Right lobe of liver (tissue), 6 donors: ENCODE measurements at regions not wholly inside any gene's neighbourhood (a gene's known extent, or its start where the extent isn't known, plus 50 kb on each side); places are given as distances from the start of the nearest gene placed in this dataset.

Experiments used
- ATAC-seq, 4 donors: fragments of 200-7000 bp; cut with Tn5 transposase; one replicate each; pipeline ENCODE4 v1.9.1; 2020; ENCODE audit warnings: mild to moderate bottlenecking in 4 of 4, moderate library complexity in 4 of 4
- DNase-seq, 3 donors: peaks; one replicate each; pipeline ENCODE4 v3.0.0-alpha.2; 2020
- H3K27ac ChIP-seq, 3 donors: fragments of 200-600 bp; one replicate each; pipeline ENCODE4 v1.8.0; 2022
- H3K27me3 ChIP-seq, 2 donors: fragments of 200-600 bp; one replicate each; pipeline ENCODE4 v1.8.0; 2022
- H3K36me3 ChIP-seq, 4 donors: fragments of 200-600 bp; sonication (generic) in 1 of 4; one replicate each; pipeline versions ENCODE4 v1.5.1 to v1.8.0; 2017 to 2022; ENCODE audit warnings: control low read depth in 1 of 4
- H3K4me1 ChIP-seq, 4 donors: fragments of 200-600 bp; sonication (generic) in 1 of 4; one replicate each; pipeline versions ENCODE4 v1.5.1 to v1.8.0; 2017 to 2022; ENCODE audit warnings: control low read depth in 1 of 4
- H3K4me3 ChIP-seq, 3 donors: fragments of 200-600 bp; one replicate each; pipeline ENCODE4 v1.8.0; 2022
- H3K9me3 ChIP-seq, 4 donors: fragments of 200-600 bp; sonication (generic) in 1 of 4; one replicate each; pipeline versions ENCODE4 v1.5.1 to v1.8.0; 2017 to 2022; ENCODE audit warnings: control low read depth in 1 of 4
- POLR2A ChIP-seq: fragments of 450-650 bp; IDR thresholded peaks from one replicate; pipeline ENCODE4 v1.6.1; 2017; ENCODE audit warnings: antibody characterized with exemption, mild to moderate bottlenecking
- WGBS: methylation state at CpG from one replicate; pipeline ENCODE4 v1.1.6; 2018; ENCODE audit warnings: low coverage, low lambda C conversion rate; ENCODE audit not compliant: insufficient coverage; ENCODE audit errors: missing lambda C conversion rate; 5-methylcytosine and 5-hydroxymethylcytosine counted together
- intact Hi-C, 2 donors: fragments of 100-400 bp; cut with DNase I; formaldehyde crosslinking; loops; one replicate each; pipeline versions ENCODE4 v1.11.2 to v1.14.1; 2022
- TF ChIP-seq, protein P1 (sequence below), 4 donors: fragments of 200-600 bp in 3 of 4; fragments of 450-650 bp in 1 of 4; IDR thresholded peaks; one replicate each; pipeline versions ENCODE4 v1.5.1 to v1.8.0; 2016 to 2022; ENCODE audit warnings: antibody characterized with exemption in 4 of 4, mild to moderate bottlenecking in 2 of 4
- donor health status: DM: no; HTN: yes; CAD: no.
- donor health status: DM: no; HTN: no; CAD: no.
- donor health status: DM: no; HTN: no; CAD: no.
- donor health status: DM: no; HTN: yes; CAD: no.
- donor health status: DM: no; HTN: yes; CAD: no.

DNA sequence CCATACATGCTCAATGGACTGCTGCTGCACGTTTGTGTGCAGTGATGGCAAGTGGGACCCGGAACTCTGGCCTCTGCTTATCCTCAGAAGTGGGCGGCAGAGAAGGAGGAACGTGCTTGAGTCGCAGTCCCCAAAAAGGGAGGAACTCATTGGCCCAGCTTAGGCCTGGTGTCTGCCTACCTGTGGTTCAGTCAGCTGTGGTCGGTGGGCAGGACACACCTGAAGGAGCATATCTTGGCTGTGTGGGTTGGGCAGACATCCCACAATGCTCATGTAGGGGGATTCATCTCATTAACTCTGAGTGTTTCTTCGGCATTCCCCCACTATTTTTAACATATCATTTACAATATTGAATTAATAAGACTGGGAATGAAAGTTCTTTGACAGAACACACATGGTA lies 122.9 kb upstream of the IL12B start:
- no peaks in the 10 kb centered on the region for H3K4me1 ChIP-seq
- TF ChIP-seq, protein P1, sequence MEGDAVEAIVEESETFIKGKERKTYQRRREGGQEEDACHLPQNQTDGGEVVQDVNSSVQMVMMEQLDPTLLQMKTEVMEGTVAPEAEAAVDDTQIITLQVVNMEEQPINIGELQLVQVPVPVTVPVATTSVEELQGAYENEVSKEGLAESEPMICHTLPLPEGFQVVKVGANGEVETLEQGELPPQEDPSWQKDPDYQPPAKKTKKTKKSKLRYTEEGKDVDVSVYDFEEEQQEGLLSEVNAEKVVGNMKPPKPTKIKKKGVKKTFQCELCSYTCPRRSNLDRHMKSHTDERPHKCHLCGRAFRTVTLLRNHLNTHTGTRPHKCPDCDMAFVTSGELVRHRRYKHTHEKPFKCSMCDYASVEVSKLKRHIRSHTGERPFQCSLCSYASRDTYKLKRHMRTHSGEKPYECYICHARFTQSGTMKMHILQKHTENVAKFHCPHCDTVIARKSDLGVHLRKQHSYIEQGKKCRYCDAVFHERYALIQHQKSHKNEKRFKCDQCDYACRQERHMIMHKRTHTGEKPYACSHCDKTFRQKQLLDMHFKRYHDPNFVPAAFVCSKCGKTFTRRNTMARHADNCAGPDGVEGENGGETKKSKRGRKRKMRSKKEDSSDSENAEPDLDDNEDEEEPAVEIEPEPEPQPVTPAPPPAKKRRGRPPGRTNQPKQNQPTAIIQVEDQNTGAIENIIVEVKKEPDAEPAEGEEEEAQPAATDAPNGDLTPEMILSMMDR (IDR thresholded peaks at IDR 0.05): no peak
- H3K27ac ChIP-seq: no peak overlapping the region
- ATAC-seq: no peak
- no peaks in the 10 kb centered on the region for H3K9me3 ChIP-seq
- DNase-seq: no peak
- 46% methylated on average over 4 of the region's 7 CpGs for WGBS
- no peak overlapping the region for H3K4me3 ChIP-seq
- no peaks in the 10 kb centered on the region for H3K36me3 ChIP-seq
- no peaks in the 10 kb centered on the region for H3K27me3 ChIP-seq
- intact Hi-C loops: no loop called here

- intact Hi-C loops: no loop called here
- no peak overlapping the region for H3K4me3 ChIP-seq
- TF ChIP-seq POLR2A: no peak
- TF ChIP-seq, protein P1 (IDR thresholded peaks at IDR 0.05): no peak
- DNase-seq: no peak
- no peaks in the 10 kb centered on the region for H3K9me3 ChIP-seq
- H3K4me1 ChIP-seq: no peaks in the 10 kb centered on the region
- no peak for ATAC-seq
- 39% methylated on average over 2 of the region's 2 CpGs for WGBS
- H3K27me3 ChIP-seq: no peaks in the 10 kb centered on the region
- H3K27ac ChIP-seq: no peak overlapping the region
- no peaks in the 10 kb centered on the region for H3K36me3 ChIP-seq
Observed at GRCh38 chr5:159456261-159456660, 126.0 kb upstream of the IL12B start.

DNA sequence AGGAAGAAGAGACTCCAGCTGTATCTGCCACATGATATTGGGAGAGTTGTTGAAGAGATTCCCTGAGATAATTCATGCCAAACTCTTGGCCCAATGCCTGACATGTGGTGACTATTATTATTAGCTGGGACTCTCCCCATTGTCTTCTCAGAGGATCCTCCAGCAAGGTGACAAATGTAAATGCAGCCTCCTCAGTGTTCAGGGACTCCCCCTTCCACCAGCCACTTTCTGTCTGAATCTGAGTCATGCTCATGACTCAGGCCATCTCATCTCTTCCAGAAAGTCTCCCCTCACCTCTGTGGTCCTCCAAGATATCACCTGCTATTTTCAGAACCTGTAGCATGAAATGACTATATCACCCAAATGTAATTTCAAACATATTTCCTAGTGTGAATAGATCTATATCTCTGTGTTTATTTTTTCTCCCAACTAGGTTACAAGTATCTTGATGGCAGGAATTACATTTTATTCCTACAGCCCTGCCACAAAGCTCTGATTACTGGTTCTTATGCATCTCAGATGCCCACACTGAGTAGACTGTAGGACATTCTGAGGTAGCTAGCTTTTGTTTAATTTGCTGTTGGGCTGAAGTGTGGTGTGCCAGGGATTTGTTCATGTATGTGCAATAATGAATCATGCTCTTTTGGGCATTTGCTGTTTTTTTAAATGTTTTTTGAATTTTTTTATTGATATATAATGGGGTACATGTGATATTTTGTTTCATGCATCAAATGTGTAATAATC lies 126.6 kb upstream of the IL12B start:
- Histone ChIP-seq H3K27me3 (no peaks in the 10 kb centered on the region), H3K4me3 (no peak overlapping the region), H3K27ac (no peak overlapping the region), H3K9me3 (no peaks in the 10 kb centered on the region), H3K36me3 (no peaks in the 10 kb centered on the region), H3K4me1 (no peaks in the 10 kb centered on the region)
- ATAC-seq (peak in 1 of 4 donors; percentile 50), DNase-seq (no peak)
- TF ChIP-seq, protein P1 (IDR thresholded peaks at IDR 0.05): no peak
- TF ChIP-seq POLR2A: no peak
- intact Hi-C loops: no loop called here

GRCh38 chr5:159458217-159458711 lies 128.0 kb upstream of the IL12B start:
- TF ChIP-seq, protein P1 (IDR thresholded peaks at IDR 0.05): no peak
- no peak for TF ChIP-seq POLR2A
- 46% methylated on average over 4 of the region's 4 CpGs for WGBS
- Histone ChIP-seq H3K4me3 (no peak overlapping the region), H3K4me1 (no peaks in the 10 kb centered on the region), H3K9me3 (no peaks in the 10 kb centered on the region), H3K36me3 (no peaks in the 10 kb centered on the region), H3K27me3 (no peaks in the 10 kb centered on the region), H3K27ac (no peak overlapping the region)
- no peak for ATAC-seq
- intact Hi-C loops: no loop called here
- no peak for DNase-seq
